K562 (cell line): ENCODE measurements at regions not wholly inside any gene's neighbourhood (a gene's known extent, or its start where the extent isn't known, plus 50 kb on each side); places are given as distances from the start of the nearest gene placed in this dataset.

Experiments
- MEIS2 ChIP-seq: fragments of 450-650 bp; IDR thresholded peaks from 2 replicates; pipeline ENCODE4 v1.6.1; 2014; ENCODE audit warnings: mild to moderate bottlenecking; ENCODE audit not compliant: partially characterized antibody
- SIN3B ChIP-seq: fragments of 450-650 bp; IDR thresholded peaks from 2 replicates; pipeline ENCODE4 v1.6.1; 2017; ENCODE audit warnings: low read depth, mild to moderate bottlenecking, moderate library complexity
- ZNF780A ChIP-seq: fragments of 250-450 bp; sonication (Bioruptor Pico); IDR thresholded peaks from 2 replicates; pipeline ENCODE4 v1.5.0; 2021; ENCODE audit warnings: mild to moderate bottlenecking
- TF ChIP-seq, protein P1 (sequence below): fragments of 150-350 bp; IDR thresholded peaks from 2 replicates; pipeline ENCODE4 v1.6.1; 2014; ENCODE audit warnings: low read depth, mild to moderate bottlenecking, low read length, borderline replicate concordance
- TF ChIP-seq, protein P2 (sequence below): fragments of 250-450 bp; sonication (Bioruptor Pico); IDR thresholded peaks from 2 replicates; pipeline ENCODE4 v1.8.0; 2022; ENCODE audit warnings: moderate library complexity, mild to moderate bottlenecking, inconsistent platforms
- TF ChIP-seq, protein P3 (sequence below): fragments of 250-450 bp; sonication (Bioruptor Pico); IDR thresholded peaks from 2 replicates; pipeline ENCODE4 v1.4.0; 2020; ENCODE audit warnings: mild to moderate bottlenecking, moderate library complexity, borderline replicate concordance

DNA sequence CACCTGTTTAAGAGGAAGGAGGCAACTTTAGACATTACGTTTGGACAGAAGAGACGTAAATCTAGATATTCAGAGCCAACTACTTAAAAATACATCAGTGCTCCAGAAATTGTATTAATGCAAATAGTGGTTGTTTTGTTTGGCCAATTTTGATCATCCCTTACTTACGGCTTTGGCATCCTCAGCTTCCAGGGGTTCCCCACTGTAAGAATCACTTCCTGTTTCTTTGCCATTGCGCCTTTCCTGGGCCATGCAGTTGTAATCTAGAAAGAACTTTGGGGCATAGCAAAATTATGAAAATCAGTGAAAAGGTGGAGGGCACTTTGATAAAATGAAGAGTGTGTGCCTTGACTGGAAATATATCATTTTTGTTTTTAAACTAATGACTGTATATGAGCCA is 537.2 kb upstream of the TLE4 start (continued):
- TF ChIP-seq, protein P1, sequence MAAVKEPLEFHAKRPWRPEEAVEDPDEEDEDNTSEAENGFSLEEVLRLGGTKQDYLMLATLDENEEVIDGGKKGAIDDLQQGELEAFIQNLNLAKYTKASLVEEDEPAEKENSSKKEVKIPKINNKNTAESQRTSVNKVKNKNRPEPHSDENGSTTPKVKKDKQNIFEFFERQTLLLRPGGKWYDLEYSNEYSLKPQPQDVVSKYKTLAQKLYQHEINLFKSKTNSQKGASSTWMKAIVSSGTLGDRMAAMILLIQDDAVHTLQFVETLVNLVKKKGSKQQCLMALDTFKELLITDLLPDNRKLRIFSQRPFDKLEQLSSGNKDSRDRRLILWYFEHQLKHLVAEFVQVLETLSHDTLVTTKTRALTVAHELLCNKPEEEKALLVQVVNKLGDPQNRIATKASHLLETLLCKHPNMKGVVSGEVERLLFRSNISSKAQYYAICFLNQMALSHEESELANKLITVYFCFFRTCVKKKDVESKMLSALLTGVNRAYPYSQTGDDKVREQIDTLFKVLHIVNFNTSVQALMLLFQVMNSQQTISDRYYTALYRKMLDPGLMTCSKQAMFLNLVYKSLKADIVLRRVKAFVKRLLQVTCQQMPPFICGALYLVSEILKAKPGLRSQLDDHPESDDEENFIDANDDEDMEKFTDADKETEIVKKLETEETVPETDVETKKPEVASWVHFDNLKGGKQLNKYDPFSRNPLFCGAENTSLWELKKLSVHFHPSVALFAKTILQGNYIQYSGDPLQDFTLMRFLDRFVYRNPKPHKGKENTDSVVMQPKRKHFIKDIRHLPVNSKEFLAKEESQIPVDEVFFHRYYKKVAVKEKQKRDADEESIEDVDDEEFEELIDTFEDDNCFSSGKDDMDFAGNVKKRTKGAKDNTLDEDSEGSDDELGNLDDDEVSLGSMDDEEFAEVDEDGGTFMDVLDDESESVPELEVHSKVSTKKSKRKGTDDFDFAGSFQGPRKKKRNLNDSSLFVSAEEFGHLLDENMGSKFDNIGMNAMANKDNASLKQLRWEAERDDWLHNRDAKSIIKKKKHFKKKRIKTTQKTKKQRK, result no peak
- TF ChIP-seq, protein P2, sequence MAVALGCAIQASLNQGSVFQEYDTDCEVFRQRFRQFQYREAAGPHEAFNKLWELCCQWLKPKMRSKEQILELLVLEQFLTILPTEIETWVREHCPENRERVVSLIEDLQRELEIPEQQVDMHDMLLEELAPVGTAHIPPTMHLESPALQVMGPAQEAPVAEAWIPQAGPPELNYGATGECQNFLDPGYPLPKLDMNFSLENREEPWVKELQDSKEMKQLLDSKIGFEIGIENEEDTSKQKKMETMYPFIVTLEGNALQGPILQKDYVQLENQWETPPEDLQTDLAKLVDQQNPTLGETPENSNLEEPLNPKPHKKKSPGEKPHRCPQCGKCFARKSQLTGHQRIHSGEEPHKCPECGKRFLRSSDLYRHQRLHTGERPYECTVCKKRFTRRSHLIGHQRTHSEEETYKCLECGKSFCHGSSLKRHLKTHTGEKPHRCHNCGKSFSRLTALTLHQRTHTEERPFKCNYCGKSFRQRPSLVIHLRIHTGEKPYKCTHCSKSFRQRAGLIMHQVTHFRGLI (CRISPR knock-in tag), result no peak
- no peak for TF ChIP-seq ZNF780A
- TF ChIP-seq MEIS2, result no peak
- TF ChIP-seq, protein P3, sequence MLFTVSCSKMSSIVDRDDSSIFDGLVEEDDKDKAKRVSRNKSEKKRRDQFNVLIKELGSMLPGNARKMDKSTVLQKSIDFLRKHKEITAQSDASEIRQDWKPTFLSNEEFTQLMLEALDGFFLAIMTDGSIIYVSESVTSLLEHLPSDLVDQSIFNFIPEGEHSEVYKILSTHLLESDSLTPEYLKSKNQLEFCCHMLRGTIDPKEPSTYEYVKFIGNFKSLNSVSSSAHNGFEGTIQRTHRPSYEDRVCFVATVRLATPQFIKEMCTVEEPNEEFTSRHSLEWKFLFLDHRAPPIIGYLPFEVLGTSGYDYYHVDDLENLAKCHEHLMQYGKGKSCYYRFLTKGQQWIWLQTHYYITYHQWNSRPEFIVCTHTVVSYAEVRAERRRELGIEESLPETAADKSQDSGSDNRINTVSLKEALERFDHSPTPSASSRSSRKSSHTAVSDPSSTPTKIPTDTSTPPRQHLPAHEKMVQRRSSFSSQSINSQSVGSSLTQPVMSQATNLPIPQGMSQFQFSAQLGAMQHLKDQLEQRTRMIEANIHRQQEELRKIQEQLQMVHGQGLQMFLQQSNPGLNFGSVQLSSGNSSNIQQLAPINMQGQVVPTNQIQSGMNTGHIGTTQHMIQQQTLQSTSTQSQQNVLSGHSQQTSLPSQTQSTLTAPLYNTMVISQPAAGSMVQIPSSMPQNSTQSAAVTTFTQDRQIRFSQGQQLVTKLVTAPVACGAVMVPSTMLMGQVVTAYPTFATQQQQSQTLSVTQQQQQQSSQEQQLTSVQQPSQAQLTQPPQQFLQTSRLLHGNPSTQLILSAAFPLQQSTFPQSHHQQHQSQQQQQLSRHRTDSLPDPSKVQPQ (CRISPR knock-in tag), result no peak
- TF ChIP-seq SIN3B, result no peak
